HG03442 (cell line): ENCODE measurements at regions not wholly inside any gene's neighbourhood (a gene's known extent, or its start where the extent isn't known, plus 50 kb on each side); places are given as distances from the start of the nearest gene placed in this dataset.

Experiments used
- ATAC-seq: cut with Tn5 transposase; IDR thresholded peaks from one replicate; pipeline ENCODE4 v1.9.1; 2021; ENCODE audit warnings: mild to moderate bottlenecking, moderate library complexity; ENCODE audit not compliant: unreplicated experiment

DNA sequence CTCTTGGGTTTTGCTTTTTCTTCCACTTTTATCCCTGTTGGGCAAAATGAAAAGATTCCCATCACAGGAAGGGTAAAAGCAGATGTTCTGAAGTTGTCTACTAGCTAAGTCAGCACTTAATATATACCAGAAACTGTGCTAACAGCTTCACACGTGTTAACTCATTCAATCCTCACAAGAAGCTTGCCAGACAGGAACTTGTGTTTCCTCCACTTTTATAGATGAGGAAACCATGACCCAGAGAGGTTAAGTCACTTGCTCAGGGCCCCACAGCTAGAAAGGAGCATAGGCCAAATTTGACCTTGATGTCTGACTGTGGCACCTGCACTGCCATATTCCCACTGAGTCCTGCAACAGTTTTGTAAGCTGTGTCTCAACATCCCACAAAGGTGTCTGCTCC, 76.8 kb upstream of the EPC2 start:
- no peak for ATAC-seq

DNA sequence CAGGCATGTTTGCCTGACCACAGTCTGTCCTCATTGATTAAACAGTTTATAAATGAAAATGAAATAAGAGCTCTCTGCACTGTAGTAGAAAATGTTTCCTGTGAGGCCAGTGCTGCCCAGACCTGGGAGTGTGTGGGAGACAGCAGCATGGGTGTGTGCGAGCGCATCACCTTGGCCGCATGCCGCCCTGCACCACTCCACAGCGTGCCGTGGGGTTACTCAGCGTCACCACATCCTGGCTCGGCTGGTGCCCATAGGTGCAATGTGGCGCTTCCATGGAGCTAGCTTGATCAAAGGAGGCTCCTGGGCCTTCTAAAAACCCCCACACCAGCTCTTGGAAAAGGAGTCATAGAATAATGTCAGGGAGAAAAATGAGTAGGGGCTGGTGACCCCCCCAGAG, 76.0 kb upstream of the EPC2 start:
- no peak for ATAC-seq

DNA sequence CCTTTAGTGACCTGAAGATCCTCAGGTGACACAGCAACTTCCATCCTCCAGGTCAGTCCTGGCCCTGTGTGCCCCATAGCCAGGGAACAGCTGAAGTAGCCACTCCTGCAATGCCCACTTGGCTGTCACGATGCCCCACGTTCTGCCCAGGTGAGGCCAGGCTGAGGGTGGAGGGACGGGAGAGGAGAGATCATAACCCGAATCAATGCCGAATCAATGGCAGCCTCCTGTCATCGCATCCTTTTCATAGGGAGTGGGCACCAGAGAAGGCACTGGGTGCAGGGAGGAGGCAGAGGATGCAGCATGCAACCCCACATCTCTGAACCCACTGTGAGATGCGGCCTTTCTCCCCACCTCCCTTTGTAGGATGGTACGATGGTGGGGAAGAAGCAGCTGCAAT, 75.3 kb upstream of the EPC2 start:
- ATAC-seq: no peak

DNA sequence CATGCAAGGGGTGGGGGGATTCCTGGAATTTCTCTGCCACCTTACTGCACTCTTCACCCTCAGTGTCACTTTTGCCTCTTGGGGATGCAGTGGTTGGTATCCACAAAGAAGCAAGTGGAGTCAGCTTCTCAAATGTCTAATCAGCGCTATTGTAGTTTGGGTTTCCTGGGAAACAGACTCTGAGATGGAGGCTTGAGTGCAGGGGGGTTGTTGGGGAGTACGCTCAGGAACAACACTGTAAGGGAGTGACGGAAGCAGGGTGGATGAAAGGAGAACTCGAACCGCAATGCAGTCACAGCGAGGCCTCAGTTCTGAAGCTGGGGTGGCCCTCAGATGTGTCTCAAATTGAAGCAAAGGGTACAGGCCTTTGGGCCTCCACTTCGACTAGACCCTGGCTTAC, 73.6 kb upstream of the EPC2 start:
- no peak for ATAC-seq

DNA sequence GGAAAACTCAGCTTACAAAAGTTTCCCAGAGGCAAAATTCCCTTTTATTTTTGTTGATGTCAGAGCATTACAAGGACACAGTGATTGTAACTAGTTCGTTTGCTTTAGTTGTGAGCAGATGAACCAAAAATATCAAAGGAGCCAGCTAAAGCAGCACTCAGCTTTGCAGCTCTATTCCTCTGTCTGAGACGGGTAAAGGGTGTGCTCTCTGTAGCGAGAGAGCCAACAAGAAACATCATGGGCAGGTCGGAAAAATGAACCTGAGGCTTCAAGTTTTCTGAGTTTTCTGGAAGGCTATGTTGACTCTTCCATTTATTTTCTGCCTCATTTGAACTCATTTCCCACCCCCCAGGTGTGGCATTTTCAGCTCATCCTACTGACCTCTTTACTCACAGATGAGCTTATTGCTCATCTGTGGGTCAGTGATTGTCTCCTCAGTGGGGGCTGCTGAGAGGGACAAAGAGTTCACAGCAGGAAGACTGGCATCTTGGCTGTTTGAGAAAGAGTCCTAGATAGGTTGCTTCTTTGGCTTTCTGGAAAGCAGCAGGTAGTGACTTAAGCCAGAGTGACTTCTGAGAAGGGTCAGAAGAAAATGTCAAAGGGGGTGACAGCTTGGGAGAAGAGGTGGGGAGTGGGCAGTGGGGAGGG, 66.6 kb upstream of the EPC2 start:
- no peak for ATAC-seq

DNA sequence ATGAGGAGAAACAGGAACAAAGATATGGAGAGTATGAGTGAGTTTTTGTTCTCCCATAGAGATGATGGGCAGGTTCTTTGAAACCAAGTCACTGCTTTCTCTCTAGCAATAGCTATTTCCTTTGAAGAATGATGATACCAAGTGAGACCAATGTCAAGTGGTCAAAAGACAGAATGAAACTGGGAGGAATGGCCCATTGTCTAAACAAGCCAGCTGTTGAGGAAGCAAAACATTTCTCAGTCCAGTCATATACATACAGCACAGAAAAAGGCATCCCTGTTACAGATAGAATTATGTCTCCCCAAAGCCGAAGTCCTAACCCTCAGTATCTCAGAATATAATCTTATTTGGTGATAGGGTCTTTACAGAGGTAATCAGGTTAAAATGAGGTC, 66.1 kb upstream of the EPC2 start:
- ATAC-seq: peak; percentile 83

DNA sequence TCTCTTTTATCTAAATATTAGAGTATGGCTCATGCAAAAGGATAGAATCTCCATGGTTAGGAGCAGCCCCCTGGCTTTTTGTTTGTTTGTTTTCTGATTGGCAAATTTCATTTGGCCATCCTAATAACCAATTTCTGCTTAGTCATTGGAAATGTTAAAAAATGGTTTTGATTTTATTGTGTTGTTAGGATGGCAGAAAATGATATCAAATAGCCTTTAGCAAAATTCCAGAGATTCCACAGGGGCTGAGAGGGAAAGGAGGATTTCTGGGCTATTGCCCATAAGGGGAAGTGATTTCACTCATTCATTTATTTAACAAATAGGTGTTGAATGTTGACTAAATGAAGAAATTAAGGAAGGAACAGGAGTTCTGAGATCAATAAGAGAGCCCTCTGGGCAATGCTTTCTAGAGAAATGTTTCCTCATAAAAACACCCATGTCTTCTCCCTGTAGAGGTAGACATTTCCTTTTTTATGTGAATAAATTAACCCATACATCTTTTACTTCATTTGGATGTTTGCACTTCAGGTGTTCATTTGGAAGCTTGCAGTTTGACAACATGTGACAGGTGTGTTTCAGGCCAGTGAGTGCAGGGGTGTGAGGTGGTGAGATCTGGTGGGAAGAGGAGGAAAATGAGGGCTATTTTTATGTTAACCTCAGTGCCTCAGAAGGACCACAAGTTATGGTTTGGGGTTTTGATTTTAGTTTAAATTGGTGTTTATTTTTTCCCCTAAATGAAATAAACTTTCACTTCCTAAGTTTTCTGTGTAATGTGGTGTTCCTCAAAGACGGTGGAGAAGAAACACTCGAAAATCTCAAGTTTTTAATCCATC, 61.7 kb upstream of the EPC2 start:
- peak; percentile 37 for ATAC-seq

DNA sequence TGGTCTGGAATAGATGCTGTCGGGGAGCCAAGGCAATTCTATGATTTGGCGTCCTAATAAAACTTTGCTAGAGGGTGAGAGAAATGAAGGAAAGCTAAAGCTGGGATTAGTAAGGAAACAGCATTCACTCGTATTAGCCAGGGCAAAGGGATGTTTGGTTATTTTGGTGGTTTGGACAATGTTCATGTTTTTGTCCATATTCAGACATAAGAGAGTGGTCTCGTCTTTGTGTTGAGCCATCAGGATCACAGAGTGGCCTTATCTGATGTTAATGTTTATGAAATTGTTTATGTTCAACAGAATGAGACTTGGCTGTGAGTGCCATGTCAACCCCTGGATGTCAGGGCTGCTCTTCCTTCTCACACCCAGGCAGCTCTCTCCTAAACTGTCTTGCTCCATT, 58.9 kb upstream of the EPC2 start:
- no peak for ATAC-seq

DNA sequence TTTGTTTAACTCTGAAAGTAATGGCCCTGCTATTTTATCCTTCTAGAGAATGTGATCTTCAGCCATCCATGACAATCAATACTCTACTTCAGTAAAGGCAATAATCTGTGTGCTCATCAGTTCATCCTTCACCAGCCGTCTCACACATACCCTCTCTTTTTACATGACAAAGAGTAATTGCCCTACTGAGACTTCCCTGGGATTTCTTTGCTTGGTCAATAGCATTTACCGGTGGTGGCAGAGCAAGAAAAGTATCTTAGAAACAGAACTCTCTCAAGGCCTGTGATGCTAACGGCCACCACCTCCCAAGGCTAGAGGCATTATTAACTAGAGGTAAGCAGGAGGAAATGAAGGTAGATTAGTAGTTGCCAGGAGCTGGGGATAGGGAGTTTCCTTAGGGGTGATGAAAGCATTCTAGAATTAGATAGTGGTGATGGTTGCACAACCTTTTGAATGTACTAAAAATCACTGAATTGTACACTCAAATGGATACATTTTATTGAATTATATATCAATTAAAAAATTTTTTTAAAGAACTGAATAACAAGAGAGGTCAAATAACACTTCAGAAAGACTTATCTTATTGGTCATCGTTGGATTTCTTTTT, 57.9 kb upstream of the EPC2 start:
- ATAC-seq: no peak

DNA sequence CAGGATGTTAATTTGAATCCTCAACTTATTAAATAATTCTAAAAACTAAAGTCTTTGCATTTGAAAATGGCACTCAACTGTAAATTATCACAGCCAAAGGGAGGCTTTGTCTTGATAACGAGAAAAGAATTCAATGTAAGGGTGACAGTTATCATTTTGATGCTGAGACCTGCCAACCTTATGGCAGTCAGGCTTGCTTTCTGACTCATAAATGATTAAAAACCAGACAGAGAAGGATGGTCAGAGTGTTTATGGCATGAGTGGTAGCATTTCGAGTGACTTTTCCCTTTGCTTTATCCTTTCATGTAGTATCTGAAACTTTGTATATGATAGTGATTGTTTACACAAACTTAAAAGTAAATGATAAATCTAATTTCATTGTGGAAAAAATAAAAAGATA, 53.9 kb upstream of the EPC2 start:
- ATAC-seq: peak; percentile 65

DNA sequence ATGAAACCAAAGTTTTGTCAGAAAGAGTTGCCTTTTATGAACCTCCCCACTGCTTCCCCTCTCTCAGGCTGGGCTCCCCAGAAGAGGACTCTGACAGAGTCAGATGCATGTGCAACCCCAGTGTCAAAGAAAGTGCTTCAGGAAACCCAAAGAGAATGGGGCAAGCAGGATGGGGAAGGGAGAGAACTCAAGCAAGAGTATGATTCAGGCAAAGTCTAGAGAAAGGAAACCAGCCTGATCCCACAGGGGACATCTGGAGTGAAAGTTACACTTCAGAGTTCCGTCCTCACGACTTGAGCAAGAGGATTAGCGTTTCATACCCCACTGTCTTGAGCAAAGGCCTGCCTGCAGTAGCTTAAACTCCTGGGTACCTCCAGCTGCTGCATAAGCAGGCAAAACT, 51.8 kb upstream of the EPC2 start:
- ATAC-seq: no peak

DNA sequence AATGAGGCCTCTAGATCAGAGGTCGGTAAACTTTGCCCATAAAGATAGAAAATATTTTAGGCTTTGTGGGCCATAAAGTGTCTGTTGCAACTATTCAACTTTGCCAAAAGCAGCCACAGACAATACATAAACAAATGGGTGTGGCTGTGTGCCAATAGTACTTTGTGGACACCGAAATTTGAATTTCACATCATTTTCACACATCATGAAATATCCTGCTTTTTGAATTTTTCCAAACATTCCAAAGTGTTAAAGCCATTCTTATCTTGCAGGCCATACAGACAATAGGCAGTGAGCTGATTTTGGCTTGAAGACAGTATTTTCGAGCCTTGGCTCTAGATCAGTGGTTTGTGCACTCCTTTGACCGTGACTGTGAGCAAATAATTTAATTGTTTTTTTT, 51.1 kb upstream of the EPC2 start:
- no peak for ATAC-seq

DNA sequence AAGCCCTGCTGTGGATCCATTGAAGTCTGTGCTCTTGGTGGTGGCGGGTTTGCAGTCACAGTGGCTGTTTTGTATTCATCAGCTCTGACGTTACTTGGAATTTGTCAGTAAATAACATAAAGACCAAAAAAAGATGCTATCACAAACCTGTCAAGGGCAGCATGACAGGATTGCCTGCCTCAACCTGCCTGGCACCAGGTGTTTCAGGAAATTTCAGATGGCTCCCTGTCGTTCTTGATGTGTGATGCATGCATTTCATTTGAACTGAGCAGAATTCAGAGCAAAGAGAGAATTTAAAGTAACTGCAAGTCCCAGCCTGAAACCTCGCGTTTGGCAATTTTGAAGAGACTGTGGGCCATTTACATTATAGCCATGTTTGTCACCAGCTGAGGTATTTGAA, 50.3 kb upstream of the EPC2 start:
- ATAC-seq: no peak
